Kidney (tissue), 13 donors: ENCODE measurements at regions not wholly inside any gene's neighbourhood (a gene's known extent, or its start where the extent isn't known, plus 50 kb on each side); places are given as distances from the start of the nearest gene placed in this dataset.

Source experiments
- DNase-seq, 5 donors: peaks; one replicate each; pipeline ENCODE4 v3.0.0-alpha.2; 2013 to 2020
- FAIRE-seq: peaks from 2 replicates; lab custom pipeline; 2012; peaks lifted over from hg19 to GRCh38; lab: Jason Lieb, UNC
- H3K27ac ChIP-seq, 2 donors: one replicate each; pipeline ENCODE4 v1.7.0; 2013; ENCODE audit warnings: low read depth in 2 of 2, low read length in 2 of 2, inconsistent platforms in 1 of 2
- H3K27me3 ChIP-seq: one replicate; pipeline ENCODE4 v1.7.1; 2013; ENCODE audit warnings: low read length, inconsistent platforms; ENCODE audit not compliant: control insufficient read depth, insufficient read depth
- H3K36me3 ChIP-seq, 3 donors: one replicate each; pipeline versions ENCODE4 v1.7.0 to v1.7.1; 2013; ENCODE audit warnings: low read length in 3 of 3, control low read depth in 1 of 3, inconsistent platforms in 1 of 3; ENCODE audit not compliant: insufficient read depth in 3 of 3, control insufficient read depth in 2 of 3
- H3K4me1 ChIP-seq, 3 donors: one replicate each; pipeline versions ENCODE4 v1.7.0 to v1.7.1; 2013; ENCODE audit warnings: low read length in 3 of 3, inconsistent platforms in 1 of 3, low read depth in 1 of 3; ENCODE audit not compliant: control insufficient read depth in 2 of 3, insufficient read depth in 2 of 3
- H3K4me3 ChIP-seq, 3 donors: one replicate each; pipeline versions ENCODE4 v1.7.0 to v1.8.1; 2013; ENCODE audit warnings: low read length in 3 of 3, control low read depth in 1 of 3, inconsistent platforms in 1 of 3
- H3K9ac ChIP-seq, 3 donors: one replicate each; pipeline versions ENCODE4 v1.7.0 to v1.7.1; 2013; ENCODE audit warnings: low read length in 3 of 3, control low read depth in 1 of 3, inconsistent platforms in 1 of 3
- H3K9me3 ChIP-seq, 3 donors: one replicate each; pipeline versions ENCODE4 v1.7.0 to v1.7.1; 2013; ENCODE audit warnings: low read length in 3 of 3, control low read depth in 1 of 3, inconsistent platforms in 1 of 3; ENCODE audit not compliant: control insufficient read depth in 2 of 3, insufficient read depth in 1 of 3
- intact Hi-C: fragments of 100-400 bp; cut with DNase I; formaldehyde crosslinking; loops from one replicate; pipeline ENCODE4 v1.11.1; 2022
- TF ChIP-seq, protein P1 (sequence below): IDR thresholded peaks from 3 replicates; pipeline ENCODE4 v1.5.1; 2012; ENCODE audit warnings: mild to moderate bottlenecking, moderate library complexity, borderline replicate concordance; ENCODE audit not compliant: insufficient read depth; ENCODE audit errors: extremely low read depth
- donor health status: control.
- donor health status: control.
- donor health status: control.
- donor health status: control.
- donor health status: control.
- donor health status: DM: yes; HTN: yes; CAD: no.
- donor health status: Normal renal cell carcinoma (clear cell type).

- Histone ChIP-seq H3K9ac (no peak overlapping the region), H3K4me1 (peaks cover 8 to 31% (median 25%) of the 10 kb centered on the region in 3 donors), H3K9me3 (no peaks in the 10 kb centered on the region), H3K4me3 (no peak overlapping the region), H3K27ac (no peak overlapping the region), H3K36me3 (no peaks in the 10 kb centered on the region), H3K27me3 (no peaks in the 10 kb centered on the region)
- intact Hi-C loops = no loop called here
- TF ChIP-seq, protein P1, sequence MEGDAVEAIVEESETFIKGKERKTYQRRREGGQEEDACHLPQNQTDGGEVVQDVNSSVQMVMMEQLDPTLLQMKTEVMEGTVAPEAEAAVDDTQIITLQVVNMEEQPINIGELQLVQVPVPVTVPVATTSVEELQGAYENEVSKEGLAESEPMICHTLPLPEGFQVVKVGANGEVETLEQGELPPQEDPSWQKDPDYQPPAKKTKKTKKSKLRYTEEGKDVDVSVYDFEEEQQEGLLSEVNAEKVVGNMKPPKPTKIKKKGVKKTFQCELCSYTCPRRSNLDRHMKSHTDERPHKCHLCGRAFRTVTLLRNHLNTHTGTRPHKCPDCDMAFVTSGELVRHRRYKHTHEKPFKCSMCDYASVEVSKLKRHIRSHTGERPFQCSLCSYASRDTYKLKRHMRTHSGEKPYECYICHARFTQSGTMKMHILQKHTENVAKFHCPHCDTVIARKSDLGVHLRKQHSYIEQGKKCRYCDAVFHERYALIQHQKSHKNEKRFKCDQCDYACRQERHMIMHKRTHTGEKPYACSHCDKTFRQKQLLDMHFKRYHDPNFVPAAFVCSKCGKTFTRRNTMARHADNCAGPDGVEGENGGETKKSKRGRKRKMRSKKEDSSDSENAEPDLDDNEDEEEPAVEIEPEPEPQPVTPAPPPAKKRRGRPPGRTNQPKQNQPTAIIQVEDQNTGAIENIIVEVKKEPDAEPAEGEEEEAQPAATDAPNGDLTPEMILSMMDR = no peak
- FAIRE-seq = no peak
- no peak for DNase-seq
Observed at GRCh38 chr1:39134768-39135333, 69.6 kb upstream of the MACF1 start.

DNA sequence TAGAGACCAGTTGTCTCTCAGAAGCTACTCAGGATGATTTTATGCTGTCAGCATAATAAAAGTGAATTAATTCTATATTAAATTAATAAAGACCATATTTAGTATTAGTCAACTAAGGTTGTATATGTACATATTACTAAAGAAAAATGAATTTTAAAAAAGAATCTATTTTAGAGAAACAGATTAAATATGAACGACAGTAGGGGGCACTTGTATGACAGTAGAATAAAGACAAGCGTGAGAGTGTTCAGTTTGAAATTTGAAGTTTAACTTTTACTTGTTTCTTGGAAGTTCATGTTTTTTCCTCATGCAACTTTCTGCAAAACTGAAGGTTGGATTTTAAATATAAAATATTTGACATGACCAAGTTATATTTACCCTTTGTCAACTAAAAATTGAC, 67.9 kb upstream of the MACF1 start:
- Histone ChIP-seq H3K4me3 (no peak overlapping the region), H3K36me3 (no peaks in the 10 kb centered on the region), H3K27ac (no peak overlapping the region), H3K4me1 (peaks cover 6 to 33% (median 27%) of the 10 kb centered on the region in 3 donors), H3K27me3 (no peaks in the 10 kb centered on the region), H3K9ac (no peak overlapping the region), H3K9me3 (no peaks in the 10 kb centered on the region)
- intact Hi-C loops = no loop called here
- no peak for DNase-seq
- TF ChIP-seq, protein P1 = no peak
- FAIRE-seq = no peak

DNA sequence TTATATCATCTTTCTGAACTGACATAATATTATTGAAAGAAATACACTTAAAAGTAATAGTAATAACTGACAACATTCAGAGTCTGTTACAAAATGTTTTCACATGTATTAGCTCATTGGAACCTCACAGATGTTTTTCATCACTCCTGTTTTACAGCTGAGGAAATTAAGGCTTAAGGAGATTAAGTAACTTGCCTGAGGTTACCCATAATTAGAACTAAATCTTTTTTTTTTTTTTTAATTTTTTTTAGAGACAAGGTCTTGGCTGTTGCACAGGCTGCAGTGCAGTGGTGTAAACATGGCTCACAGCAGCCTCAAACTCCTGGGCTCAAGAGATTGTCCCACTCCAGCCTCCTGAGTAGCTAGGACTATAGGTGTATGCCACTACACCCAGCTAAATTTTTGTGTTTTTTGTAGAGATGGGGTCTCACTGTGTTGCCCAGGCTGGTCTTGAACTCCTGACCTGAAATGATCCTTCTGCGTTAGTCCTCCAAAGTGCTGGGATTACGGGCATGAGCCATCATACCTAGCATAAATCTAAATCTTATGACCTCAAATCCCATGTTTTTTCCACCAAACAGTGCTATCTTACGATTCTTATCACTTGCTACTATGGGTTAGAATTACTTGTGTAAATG, 64.7 kb upstream of the MACF1 start:
- peaks cover 2 to 33% (median 30%) of the 10 kb centered on the region in 3 donors for H3K4me1 ChIP-seq
- peak overlapping the region in 1 of 2 donors; percentile 28 for H3K27ac ChIP-seq
- no peaks in the 10 kb centered on the region for H3K36me3 ChIP-seq
- H3K9ac ChIP-seq = no peak overlapping the region
- H3K27me3 ChIP-seq = no peaks in the 10 kb centered on the region
- DNase-seq (peak in 1 of 5 donors; percentile 69), FAIRE-seq (no peak)
- intact Hi-C loops = no loop called here
- TF ChIP-seq, protein P1 = no peak
- H3K4me3 ChIP-seq = no peak overlapping the region
- H3K9me3 ChIP-seq = no peaks in the 10 kb centered on the region

- no peaks in the 10 kb centered on the region for H3K9me3 ChIP-seq
- FAIRE-seq (no peak), DNase-seq (peak in 3 of 5 donors; percentile 20 to 60 (median 48))
- H3K9ac ChIP-seq = no peak overlapping the region
- no peaks in the 10 kb centered on the region for H3K36me3 ChIP-seq
- peaks cover 2 to 34% (median 31%) of the 10 kb centered on the region in 3 donors for H3K4me1 ChIP-seq
- H3K4me3 ChIP-seq = no peak overlapping the region
- intact Hi-C loops = no loop called here
- peak overlapping the region; percentile 15 to 62 for H3K27ac ChIP-seq
- TF ChIP-seq, protein P1 = no peak
- no peaks in the 10 kb centered on the region for H3K27me3 ChIP-seq
Observed at GRCh38 chr1:39141925-39142324, 62.6 kb upstream of the MACF1 start.
